HG03066 (cell line): ENCODE measurements at regions not wholly inside any gene's neighbourhood (a gene's known extent, or its start where the extent isn't known, plus 50 kb on each side); places are given as distances from the start of the nearest gene placed in this dataset.
"Not testable (repeated sequence)": the region's sequence is repeated elsewhere in the genome, so short reads cannot be mapped to it uniquely, and the experiment has no call there.

Experiments
- ATAC-seq: cut with Tn5 transposase; IDR thresholded peaks from one replicate; pipeline ENCODE4 v1.9.1; 2021; ENCODE audit warnings: low read depth; ENCODE audit not compliant: unreplicated experiment

DNA sequence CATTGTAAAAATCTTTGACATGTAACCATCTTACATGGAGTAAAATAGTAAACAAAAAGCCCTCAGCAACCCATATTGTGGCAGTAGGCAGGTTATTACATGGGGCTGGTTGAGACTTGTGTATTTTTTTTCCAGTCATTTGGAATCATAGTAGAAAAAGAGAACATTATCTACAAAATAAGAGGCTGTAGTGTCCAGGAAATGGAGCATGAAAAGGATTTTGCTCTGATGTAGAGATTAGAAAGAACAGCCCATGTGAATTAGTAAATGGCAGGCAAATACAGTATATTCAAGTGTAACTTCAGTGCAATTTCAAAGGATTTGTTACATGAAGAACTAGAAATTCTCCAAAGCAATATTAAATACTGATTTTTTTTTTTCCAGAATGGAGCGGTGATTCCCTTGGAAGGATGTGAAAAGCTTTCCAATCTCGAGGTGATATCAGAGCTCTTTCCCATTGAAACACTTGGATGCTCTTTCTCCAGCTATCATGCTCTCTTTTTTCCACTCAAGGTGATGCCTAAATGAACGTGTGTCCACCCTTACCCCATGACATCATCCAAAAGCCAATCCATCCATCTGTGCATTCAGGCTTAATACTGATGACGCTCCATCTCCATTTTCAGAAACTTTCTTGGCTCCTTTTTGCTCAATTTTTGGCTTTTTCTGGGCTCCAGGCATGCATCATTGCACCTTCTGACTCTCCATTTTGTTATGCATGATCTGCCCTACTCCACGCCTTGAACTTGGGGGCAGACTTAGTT is 1034.7 kb downstream of the TYW1 start:
- ATAC-seq = no peak

DNA sequence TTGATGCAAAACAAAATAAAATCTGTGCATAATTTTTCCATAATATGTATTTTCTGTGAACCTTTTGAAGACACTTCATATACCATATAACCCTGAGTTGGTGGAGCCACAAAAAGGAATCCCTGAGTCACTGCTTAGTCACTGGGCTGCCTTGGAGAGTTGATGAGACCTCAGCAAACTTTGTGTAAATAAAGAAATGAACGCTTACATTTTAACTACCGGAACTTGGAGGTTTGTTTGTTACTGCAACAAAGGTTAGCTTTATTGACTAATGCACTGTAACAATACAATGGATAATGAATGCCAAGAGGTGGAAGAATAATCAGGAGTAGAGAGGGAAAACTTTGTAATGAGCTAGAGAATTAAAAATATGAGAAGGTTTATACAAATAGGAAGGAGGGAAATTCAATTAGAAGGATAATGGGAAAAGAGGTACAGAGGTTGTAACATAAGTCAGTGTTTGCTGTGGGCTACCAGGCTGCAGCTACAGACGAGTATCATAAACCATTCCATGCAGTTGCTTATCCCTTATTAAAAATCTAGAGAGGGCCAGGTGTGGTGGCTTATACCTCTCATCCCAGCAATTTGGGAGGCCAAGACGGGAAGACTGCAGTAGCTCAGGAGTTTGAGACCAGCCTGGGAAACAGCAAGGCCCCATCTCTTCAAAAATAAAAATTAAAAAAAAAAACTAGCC is 1042.1 kb downstream of the TYW1 start:
- ATAC-seq = no peak

GRCh38 chr7:68041554-68041953 is 1044.9 kb downstream of the TYW1 start:
- ATAC-seq = no peak

DNA sequence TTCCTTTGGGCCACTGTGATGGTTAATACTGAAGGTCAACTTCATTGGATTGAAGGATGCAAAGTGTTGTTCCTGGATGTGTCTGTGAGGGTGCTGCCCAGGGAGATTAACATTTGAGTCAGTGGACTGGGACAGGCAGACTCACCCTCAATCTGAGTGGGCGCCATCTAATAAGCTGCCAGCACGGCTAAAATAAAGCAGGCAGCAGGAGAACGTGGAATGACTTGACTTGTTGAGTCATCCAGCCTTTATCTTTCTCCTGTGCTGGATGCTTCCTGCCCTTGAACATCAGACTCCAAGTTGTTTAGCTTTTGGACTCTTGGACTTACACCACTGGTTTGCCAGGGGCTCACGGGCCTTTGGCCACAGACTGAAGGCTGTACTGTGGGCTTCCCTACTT is 1046.9 kb downstream of the TYW1 start:
- ATAC-seq = no peak

DNA sequence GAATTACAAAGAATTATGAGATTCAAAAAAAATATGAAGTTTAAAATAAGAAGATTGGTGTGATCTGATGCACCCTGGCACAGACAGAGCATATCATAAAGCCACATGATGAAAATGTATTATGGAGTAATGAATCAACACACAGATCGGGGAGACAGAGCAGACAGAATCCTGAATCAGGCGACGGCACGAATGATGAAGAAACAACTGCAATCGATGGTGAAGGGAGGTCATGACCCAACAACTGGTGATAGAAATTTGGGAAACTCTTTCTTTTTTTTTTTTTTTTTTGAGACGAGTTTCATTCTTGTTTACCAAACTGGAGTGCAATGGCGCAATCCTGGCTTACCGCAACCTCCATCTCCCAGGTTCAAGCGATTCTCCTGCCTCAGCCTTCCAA is 1054.0 kb downstream of the TYW1 start:
- ATAC-seq = no peak

- ATAC-seq = no peak
Observed at GRCh38 chr7:68058014-68058413, 1061.4 kb downstream of the TYW1 start.

DNA sequence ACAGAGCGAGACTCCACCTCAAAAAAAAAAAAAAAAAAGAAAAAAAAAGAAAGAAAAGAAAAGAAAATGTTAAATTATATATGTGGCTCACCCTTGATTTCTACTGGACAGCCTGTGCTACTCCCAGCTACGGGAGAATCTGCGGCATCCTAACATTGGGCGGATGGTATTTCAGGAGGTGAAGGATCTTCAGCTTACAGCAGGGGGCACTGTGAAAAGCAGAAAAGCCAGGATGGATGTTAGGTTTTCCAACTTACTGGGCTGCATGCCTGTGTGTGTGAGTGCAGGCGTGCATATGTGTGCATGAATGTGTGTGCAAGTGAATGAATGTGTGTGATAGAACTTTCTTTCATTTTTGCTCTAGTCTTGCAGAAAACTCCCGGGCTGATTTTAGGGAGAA is 1066.5 kb downstream of the TYW1 start:
- ATAC-seq = no peak

GRCh38 chr7:68065581-68065980 is 1068.9 kb downstream of the TYW1 start:
- no peak for ATAC-seq

- ATAC-seq = no peak
Observed at GRCh38 chr7:68067845-68068244, 1071.2 kb downstream of the TYW1 start.

GRCh38 chr7:68070992-68071391 is 1074.4 kb downstream of the TYW1 start:
- no peak for ATAC-seq

- ATAC-seq = no peak
Observed at GRCh38 chr7:68073701-68074100, 1077.1 kb downstream of the TYW1 start.

- ATAC-seq = no peak
Observed at GRCh38 chr7:68074242-68074641, 1077.6 kb downstream of the TYW1 start.

DNA sequence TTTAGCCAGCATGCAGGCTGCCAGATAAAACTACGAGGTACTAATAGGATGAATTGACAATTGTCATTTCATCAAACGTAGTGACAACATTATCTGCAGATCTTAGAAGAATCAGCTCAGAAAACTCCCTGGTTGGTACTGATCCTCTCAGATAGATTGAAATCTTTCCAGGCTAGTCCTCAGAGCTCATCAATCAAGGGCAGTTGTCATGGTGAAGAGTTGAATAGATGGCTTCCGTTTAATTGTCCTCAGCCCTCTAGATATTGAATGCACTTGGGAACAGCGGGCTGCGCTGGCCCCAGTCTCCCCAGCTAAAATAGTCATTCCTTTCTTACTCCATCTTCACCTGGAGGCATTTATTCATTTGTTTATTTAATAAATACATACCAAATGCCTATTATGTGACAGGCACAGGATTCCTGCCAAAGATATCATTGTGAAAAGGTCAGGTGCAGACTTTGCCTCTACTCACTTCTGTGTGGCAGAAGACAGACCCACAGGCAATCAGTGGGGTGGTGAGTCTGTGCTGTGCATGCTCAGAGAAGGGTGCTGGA is 1081.6 kb downstream of the TYW1 start:
- no peak for ATAC-seq

DNA sequence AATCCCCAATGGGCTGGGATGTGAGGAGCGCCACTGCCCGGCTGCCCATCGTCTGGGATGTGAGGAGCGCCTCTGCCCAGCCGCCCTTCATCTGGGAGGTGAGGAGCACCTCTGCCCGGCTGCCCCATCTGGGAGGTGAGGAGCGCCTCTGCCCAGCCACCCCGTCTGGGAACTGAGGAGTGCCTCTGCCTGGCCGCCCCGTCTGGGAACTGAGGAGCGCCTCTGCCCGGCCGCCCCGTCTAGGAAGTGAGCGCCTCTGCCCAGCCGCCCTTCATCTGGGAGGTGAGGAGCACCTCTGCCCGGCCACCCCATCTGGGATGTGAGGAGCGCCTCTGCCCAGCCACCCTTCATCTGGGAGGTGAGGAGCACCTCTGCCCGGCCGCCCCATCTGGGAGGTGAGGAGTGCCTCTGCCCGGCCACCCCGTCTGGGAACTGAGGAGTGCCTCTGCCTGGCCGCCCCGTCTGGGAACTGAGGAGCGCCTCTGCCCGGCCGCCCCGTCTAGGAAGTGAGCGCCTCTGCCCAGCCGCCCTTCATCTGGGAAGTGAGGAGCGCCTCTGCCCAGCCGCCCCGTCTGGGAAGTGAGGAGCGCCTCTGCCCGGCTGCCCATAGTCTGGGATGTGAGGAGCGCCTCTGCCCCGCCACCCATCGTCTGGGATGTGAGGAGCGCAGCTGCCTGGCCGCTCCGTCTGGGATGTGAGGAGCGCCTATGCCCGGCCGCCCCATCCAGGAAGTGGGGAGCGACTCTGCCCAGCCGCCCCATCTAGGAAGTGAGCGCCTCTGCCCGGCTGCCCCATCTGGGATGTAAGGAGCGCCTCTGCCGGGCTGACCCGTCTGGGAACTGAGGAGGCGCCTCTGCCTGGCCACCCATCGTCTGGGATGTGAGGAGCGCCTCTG is 1085.7 kb downstream of the TYW1 start:
- ATAC-seq = not testable (repeated sequence)

GRCh38 chr7:68082961-68083657 is 1086.5 kb downstream of the TYW1 start:
- ATAC-seq = not testable (repeated sequence)

DNA sequence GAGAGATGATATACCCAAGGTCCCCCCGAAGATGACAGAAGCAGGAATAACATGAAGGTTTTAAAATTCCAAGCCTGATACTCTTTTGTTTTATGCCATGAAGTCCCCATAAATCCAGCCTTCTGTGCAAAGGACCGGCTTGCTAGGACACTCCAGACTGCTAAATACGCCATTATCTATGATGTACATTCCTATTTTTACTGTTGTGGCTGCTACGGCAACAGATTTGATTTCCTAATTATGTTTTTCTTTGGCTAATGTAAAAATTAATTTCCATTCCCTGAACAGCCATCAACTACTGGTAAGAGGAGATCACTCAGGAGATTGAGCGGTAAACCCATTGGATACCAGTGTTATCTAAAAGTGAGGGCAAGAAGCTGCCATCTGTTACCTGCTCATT is 1090.8 kb downstream of the TYW1 start:
- no peak for ATAC-seq

- no peak for ATAC-seq
Observed at GRCh38 chr7:68088879-68089278, 1092.2 kb downstream of the TYW1 start.

DNA sequence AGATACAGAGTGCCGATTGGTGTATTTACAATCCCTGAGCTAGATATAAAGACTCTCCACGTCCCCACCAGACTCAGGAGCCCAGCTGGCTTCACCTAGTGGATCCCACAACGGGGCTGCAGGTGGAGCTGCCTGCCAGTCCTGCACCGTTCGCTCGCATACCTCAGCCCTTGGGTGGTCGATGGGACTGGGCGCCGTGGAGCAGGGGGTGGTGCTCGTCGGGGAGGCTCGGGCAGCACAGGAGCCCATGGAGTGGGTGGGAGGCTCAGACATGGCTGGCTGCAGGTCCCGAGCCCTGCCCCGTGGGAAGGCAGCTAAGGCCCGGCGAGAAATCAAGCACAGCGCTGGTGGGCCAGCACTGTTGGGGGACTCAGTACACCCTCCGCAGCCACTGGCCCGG is 1093.6 kb downstream of the TYW1 start:
- not testable (repeated sequence) for ATAC-seq

GRCh38 chr7:68103319-68103718 is 1106.7 kb downstream of the TYW1 start:
- ATAC-seq = no peak

DNA sequence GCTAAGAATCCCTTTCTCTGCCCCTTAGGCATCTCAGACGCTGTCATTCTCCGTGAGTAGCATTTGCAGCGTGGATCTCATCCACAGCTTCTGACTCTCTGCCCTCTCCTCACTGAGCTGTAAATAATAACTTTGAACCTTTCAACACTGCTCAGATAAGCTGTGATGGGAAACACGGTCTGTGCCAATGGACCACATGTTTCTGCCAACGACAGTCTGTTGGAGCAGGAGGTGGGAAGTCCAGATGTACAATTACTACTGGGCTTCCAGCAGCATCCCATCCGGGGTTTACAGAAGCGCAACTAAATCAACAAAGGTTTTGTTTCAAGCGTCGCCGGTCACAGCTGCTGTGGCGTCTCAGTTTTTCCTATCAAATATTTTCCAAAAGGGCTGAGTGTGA is 1110.6 kb downstream of the TYW1 start:
- ATAC-seq = no peak
